Gastroesophageal sphincter (tissue), 3 donors: ENCODE measurements at regions not wholly inside any gene's neighbourhood (a gene's known extent, or its start where the extent isn't known, plus 50 kb on each side); places are given as distances from the start of the nearest gene placed in this dataset.

Source experiments
- CTCF ChIP-seq, 4 experiments: fragments of 200-600 bp in 2 of 4; fragments of 450-650 bp in 2 of 4; sonication (generic) in 1 of 4; IDR thresholded peaks; one replicate each; pipeline ENCODE4 v1.5.1; 2017 to 2019; ENCODE audit warnings: antibody characterized with exemption in 4 of 4, mild to moderate bottlenecking in 2 of 4, moderate library complexity in 2 of 4
- EP300 ChIP-seq: sonication (generic); formaldehyde crosslinking; IDR thresholded peaks from one replicate; pipeline ENCODE4 v1.6.1; 2017; ENCODE audit warnings: antibody characterized with exemption, mild to moderate bottlenecking
- POLR2A ChIP-seq, 2 donors: fragments of 450-650 bp; IDR thresholded peaks; one replicate each; pipeline ENCODE4 v1.6.1; 2017; ENCODE audit warnings: antibody characterized with exemption in 2 of 2, mild to moderate bottlenecking in 2 of 2, moderate library complexity in 1 of 2
- POLR2AphosphoS5 ChIP-seq: sonication (generic); formaldehyde crosslinking; IDR thresholded peaks from one replicate; pipeline ENCODE4 v1.6.1; 2017; ENCODE audit warnings: antibody characterized with exemption

GRCh38 chr1:9482403-9482802 lies 56.9 kb upstream of the SLC25A33 start:
- TF ChIP-seq CTCF (IDR thresholded peaks at IDR 0.05) (no peak), POLR2A (IDR thresholded peaks at IDR 0.05) (no peak), EP300 (no peak), POLR2AphosphoS5 (no peak)
